Kidney glomerular epithelial cell (primary cell): ENCODE measurements at regions not wholly inside any gene's neighbourhood (a gene's known extent, or its start where the extent isn't known, plus 50 kb on each side); places are given as distances from the start of the nearest gene placed in this dataset.

Source experiments
- DNase-seq: peaks from one replicate; lab custom pipeline; 2025; lab: John Stamatoyannopoulos, UW

DNA sequence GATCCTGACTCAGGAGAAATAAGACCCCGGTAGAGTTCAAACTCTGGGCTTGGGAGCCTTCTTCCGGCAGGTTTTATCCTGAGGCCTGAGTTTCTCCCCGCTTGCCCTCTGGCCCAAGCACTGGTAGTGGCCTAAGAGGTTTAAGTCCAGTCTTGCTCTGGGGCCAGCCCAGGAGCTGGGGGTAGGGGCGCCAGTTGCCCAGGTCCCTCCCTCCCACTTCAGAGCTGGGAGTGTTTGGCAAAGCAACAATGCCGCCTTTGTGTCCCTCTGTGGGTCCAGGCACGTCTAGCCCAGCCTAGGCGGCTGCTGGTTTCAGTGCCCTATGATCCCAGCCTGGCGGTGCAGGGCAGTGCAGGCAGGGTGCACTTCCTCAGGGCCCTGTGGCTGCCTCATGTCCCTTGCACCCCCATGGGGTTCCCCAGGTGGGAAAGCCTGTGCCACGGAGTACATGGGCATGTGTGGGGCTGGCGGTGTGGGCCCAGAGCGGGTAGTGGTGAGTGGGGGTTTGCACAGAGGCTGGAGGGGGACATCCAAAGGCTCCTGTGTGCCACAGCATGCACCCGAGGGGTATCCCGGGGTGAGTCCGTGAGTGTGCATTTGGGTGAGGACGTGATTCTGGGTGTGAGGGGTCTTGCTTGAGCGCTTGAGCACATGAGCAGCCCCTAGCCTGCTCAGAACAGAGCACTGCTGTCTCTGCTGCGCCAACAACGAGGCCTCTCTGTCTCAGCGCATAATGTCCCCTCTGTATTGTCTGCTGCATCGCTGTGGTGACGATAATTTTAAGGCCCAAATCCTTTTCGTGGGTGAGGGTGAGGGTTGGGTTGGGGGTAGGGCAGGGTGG is 61.7 kb upstream of the PSD2 start:
- DNase-seq, result no peak

DNA sequence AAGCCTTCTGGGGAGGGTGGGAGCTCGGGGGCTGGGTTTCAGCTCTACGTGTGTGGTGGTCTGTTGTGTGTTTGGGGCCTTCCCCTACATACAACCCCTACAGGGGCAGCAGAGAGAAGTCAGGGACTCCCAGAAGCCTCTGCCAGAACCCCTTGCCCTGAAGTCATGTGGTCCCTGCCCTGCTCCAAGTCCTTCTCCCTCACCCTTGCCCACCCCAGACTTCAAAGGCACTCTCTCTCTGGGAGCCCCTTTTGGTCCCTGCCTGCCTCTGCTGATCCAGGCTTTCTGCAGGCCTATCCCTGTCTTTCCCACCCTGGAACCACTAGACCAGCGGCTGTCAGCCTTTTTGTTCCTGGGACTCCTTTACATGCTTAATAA is 61.1 kb upstream of the PSD2 start:
- DNase-seq, result no peak

DNA sequence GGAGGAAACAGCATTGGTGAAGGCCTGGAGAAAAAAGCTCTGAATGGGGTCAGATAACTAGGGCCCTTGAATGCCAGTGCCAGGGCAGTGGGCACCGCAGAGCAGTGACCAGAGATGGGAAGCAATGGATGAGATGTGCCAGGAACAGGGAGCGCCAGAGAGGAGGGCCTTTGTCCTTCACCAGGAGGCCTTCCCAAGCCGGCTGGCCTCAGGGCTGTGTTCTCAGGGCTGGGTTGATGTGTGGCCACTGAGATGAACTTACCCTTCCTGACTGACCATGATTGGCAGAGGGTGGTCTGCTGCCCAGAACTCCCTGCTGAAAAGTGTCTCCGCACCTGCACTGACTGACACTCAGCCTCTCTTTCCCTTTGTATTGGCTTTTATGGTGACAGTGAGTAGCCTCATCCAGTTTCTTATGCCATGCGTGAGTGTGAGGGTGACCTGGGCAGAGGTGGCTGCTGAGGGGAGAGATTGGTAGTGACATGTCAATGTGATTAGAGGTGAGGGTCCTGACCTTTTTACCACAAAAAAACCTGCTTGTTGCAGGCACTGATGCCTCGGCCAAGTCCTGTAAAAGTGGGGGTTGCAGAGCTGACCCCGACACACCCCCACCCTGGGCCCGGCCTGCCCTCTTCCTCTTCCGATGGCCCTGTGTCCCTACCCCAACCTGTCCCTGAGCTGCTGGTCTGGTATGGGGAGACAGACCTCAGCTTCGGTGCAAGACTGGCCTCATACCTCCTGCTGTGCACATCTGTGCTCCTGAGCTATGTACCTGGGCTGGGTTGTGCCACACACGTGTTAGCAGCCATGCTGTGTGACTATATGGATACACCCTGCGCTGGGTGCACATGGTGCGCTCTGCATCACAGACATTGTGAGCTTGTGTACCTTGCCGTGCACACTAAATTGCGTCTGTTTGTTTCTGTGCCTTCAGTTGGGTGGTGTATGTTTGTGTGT is 57.1 kb upstream of the PSD2 start:
- DNase-seq, result no peak

DNA sequence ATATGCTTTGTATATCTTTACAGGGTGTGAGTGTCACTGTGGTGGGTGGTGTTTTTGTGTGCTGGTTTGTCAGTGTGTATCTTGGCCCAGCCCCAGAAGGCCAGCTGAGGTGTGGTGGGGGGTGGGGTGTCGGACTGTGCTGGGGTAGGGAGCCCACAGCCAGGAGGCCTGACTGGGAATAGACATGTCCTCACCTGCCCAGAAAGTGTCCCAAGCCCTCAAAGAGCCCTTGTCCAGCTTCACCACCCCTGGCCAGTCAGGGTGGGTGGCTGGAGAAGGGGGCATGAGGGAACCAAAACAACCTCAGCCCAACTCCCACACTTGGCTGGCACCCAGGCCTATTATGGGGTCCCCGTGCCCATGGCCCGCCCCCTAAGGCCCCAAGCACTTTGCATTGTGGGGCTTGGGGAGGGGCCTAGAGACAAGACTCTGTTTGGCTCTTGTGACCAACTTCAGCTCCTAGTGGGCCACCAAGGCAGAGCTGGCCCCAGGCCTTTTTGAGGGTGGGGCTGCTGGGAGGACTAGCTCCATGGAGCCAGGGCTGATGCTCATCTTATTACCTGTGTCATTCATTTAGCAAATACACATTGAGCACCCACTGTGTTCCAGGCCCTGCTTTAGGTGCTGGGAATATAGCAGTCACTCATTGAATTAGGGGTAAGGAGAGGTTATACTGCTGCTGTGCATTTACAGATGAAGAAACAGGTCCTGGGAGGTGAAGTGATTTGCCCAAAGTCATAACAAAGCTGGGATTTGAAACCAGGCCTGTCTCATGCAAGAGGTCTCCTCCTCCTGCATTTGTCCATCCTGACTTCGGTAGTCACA is 56.2 kb upstream of the PSD2 start:
- no peak for DNase-seq

DNA sequence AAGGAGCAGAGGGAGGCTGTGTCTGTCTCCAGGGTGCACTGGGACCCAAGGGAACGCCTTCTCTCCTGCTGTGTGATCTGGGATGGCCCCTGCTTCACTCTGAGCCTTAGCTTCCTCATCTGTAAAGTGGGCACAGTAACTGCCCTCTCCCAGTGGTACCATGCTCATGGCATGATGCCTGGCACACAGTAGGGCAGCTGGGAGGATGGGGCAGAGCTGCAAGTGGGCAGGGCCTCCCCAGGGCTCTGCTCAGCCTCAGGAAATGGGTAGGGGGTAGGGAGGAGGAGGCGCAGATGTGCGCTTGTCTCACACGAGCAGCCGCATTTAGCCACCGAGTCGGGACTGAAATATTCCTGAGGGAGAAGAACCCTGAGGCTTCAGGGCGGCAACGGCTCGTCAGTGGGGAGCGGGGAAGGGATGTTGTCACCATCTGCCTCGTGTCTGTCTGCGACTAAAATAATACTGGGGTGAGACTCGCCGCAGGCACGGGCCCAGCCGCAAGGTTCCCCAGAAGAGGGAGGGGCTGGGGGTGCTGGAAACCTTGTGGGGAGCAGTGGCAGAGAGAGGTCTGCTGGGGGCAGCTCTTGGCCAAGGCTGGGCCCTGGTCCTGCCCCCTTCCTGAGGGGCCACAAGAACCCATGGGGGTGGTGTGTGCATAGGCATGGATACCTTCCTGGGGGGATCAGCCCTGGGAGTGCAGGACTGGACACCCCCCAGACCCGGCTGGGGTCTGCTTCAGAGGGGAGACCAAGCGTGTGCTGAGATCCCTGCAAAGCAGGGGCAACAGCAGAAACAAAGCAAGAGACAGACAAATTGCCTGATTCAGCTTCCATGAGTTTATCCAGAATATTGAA is 55.2 kb upstream of the PSD2 start:
- DNase-seq, result no peak

DNA sequence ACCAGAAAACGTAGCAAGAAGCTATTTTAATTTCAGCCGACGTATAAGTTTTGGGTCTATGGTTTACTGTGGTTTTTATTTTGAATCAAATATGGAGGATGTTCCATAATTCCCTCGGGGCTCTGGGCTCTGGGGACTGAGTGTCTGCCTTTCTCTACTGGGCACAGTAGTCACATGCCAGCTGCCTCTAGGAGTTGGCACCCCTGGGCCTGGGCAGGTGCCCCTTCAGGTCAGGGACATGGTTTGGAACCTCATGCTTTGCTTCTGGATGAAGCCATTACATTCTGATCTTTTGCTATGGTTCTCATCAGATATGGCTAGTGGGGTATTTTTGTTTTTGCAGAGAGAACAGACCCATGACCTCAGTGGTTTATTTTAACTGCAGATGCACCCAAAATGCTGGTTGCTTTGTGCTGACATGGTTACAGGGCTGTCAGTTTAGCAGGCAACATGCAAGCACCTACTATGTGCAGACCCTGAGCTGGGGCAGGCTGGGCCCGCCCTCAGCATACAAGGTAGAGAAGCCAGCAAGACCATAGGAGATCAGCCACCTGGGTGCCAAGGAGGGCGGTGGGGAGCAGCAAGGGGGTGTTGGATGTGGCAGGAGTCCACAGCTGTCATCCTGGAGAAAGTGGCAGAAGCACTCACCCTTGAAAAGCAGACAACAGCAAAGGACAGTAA is 54.5 kb upstream of the PSD2 start:
- no peak for DNase-seq

DNA sequence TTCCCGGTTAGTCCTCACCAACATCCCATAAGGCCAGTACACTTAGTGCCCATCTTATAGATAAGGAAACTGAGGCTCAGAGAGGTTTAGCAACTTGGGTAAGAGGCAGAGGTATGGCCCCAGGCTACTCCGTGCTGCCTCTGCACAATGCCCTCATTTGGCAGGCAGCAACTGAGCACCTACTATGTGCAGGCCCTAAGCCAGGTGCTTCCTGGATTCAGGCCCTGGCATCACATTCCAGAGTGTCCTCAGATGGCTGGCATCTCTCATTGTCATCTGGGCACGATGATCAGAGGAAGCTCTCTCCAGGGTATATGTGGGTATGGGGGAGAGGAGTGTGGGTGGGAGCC is 53.8 kb upstream of the PSD2 start:
- no peak for DNase-seq

DNA sequence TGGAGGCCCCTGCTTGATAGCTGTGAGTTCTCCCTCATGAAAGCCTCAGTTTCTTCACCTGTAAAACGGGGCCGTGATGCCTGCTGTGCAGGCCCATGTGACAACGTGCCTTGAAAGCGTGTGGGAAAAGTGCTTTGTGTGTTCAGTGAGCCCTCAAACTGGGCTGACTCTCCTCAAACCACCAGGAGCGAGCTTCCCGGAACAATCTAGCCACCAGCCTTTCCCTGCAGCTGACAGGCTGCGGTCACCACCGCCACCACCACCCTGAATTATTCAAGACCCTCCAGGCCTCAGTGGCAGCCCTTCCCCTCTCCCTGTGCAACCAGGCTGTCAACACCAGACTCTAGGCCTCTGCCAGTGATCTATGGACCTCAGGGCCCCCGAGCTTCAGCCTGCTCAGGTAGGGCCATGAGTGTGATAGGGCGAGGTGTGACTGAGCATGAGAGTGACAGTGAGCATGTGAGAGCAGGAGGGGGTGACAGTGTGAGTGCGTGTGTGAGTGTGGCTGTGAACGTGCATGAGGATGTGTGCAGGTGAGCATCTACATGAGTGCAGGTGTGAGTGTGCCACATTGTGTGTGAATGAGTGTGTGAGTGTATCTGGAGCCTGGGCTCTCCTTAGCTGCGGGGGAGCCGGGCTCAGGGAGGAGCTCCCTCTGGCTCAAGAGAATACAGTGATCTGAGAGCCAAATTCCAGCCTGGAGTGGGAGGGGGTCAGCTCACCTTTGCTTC is 53.3 kb upstream of the PSD2 start:
- no peak for DNase-seq

DNA sequence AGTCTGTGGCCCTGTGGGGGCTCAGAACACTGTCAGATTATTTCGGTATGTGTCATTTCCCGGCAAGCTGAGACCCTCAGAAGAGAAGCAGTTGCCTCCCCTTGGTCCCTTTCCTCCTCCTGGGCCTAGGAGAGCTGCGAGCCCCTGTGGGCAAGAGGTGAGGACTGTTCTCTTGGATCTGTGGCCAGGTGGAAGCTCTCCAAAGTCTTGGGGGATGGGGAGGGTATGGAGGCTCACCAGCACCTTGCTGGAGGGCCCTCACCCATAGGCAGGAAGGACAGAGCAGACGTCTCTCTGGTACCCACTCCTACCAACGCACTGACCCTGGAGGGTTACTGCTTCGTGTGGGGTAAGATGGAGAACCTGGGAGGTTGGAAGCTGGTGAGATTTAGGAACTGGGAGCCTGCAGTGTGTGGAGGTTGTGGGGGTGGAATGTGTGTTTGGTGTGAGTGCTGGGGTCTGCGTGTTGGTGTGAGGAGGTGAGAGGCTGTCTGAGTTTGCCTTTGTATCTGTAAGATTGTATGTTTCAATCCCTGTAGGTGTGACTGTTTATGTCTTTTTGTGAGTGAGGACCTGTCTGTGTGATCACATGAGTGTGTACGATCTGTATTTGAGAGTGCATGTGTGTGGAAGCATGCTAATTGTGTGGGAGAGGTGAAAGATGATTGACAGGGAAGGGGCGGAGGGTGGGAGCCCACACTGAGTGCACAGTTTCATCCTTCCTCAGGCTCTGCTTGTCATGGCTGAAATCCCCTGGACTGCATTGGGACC is 52.4 kb upstream of the PSD2 start:
- DNase-seq, result no peak

DNA sequence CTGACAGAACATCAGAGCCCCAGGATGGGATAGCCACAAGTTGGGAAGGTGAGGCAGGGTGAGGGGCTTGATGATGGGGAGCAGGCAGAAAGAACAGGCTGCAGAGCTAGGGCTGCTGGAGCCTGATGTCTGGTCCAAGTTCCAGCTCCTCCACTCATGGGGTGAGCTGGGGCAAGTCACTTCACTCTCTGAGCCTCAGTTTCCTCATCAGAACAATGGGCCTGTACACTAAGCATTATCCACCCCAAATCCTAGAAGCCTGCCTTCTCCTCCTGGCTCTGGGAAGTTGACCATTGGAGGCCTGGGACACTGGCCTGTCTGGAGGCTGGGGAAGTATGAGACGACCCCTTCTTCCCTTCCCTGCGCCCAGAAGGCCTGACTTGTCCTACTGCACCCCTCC is 51.8 kb upstream of the PSD2 start:
- DNase-seq, result no peak

DNA sequence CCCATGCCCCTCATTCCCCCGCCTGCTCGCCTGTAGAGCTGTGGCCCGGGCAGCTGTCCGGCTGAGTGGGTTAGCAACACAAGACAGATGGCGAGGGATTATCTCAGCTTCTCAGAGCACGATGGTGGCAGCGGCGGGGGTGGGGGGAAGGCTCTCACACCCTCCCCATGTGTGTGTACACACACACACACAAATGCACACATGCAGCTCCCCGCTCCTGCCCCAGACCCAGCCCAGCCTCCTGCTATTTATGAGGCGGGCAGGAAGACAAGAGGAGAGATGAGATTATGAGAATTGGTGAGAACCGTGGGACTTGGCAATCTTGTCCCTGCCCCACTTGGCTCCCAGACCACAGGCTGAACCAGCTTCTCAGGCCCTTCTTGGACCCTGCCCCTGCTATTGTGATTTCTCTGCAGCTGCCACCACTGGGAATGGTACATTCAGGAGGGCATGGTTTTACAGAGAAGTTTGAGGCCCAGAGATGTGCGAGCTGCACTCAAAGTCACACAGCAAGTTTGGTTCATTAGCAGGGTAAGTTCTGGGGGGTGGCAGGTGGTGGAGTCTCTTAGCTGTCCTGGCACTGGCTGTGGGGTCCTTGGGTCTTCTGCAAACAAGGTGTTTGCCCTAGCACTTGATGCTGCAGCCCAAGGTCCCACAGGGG is 51.0 kb upstream of the PSD2 start:
- DNase-seq, result no peak

DNA sequence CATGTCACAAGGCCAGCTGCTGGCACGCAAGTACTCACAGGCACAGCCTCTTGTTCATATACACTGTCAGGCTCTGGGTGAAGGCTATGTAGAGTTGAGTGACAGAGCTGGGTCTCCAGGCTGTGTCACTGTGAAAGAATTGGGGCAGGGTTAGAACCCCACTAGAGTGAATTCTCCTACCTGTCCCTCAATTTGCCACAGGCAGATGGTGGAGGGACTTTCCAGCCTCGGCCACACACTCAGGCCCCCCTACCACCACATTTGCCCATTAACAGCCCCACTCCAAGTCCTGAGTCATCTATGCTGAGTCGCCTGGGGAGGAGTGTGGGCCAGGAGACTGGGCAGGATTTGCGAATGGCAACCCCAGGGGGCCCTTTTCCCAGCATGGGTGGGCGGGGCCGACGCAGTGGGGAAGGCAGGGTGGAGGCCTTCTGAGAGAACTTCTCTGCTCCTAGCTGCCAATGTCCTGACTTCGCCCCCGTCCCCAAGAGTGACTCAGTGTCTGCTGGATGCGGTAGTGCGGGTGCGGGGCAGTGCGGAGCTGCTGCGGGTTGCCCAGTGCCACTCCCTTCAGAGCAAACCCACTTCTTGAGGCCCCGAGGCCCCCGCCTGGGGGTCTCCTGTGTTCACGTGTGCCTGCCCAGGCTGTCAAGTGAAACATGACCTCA is 50.3 kb upstream of the PSD2 start:
- peak; percentile 77 for DNase-seq

DNA sequence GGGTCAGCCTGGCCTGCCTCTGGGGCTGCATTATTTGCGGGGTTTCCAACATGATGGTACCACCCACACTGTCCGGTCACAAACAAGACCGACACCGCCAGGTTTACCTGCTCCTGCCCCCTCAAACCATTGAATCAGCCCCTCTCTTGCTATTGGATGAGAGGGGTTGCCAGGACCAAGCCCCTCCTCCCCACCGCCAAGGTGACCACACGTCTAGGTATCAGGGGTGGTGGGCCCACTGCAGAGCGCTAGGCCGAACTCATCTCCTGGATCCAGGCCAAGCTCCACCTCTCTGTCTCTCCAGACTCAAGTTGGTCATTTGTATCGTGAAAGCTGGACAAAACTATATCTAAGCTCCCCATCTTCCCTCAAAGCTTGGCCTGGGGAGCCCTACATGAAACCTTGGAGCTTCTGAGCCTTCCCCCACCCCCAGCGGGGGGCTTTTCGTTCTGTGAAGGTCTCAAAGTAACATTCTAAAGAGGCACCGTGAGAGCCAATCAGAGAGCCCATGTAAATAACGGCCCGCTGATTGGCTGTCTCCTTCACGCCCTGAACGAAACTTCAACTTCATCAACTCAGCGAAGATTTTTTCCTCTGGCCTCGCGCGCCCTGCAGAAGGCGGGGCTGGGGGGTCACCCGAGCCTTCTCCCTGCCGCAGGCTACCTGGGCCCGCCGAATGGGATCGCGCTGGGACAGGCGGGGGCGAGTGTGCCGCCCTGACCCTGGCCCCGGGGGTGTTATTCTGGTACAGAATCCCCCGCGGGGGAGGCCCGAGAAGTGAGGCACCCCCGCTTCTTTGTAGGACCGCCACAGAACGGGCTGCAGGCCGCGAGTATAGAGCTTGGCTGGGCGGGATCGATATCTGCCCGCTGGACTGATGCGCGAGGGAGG is 49.6 kb upstream of the PSD2 start:
- DNase-seq, result peak; percentile 84
